Transverse colon (tissue), 4 donors: ENCODE measurements at regions not wholly inside any gene's neighbourhood (a gene's known extent, or its start where the extent isn't known, plus 50 kb on each side); places are given as distances from the start of the nearest gene placed in this dataset.

Experiments
- EP300 ChIP-seq: sonication (generic); formaldehyde crosslinking; IDR thresholded peaks from one replicate; pipeline ENCODE4 v1.6.1; 2017; ENCODE audit warnings: antibody characterized with exemption, low read depth
- POLR2AphosphoS5 ChIP-seq, 3 donors: sonication (generic); formaldehyde crosslinking; IDR thresholded peaks; one replicate each; pipeline ENCODE4 v1.6.1; 2016; ENCODE audit warnings: antibody characterized with exemption in 3 of 3
- TF ChIP-seq, protein P1 (sequence below), 5 experiments: fragments of 200-600 bp in 3 of 5; fragments of 450-650 bp in 2 of 5; sonication (generic) in 3 of 5; IDR thresholded peaks; 1 replicate in 2 of 5; 2 replicates in 3 of 5; pipeline ENCODE4 v1.5.1; 2016 to 2017; ENCODE audit warnings: antibody characterized with exemption in 5 of 5, inconsistent platforms in 3 of 5, mild to moderate bottlenecking in 2 of 5, moderate library complexity in 1 of 5

- TF ChIP-seq, protein P1, sequence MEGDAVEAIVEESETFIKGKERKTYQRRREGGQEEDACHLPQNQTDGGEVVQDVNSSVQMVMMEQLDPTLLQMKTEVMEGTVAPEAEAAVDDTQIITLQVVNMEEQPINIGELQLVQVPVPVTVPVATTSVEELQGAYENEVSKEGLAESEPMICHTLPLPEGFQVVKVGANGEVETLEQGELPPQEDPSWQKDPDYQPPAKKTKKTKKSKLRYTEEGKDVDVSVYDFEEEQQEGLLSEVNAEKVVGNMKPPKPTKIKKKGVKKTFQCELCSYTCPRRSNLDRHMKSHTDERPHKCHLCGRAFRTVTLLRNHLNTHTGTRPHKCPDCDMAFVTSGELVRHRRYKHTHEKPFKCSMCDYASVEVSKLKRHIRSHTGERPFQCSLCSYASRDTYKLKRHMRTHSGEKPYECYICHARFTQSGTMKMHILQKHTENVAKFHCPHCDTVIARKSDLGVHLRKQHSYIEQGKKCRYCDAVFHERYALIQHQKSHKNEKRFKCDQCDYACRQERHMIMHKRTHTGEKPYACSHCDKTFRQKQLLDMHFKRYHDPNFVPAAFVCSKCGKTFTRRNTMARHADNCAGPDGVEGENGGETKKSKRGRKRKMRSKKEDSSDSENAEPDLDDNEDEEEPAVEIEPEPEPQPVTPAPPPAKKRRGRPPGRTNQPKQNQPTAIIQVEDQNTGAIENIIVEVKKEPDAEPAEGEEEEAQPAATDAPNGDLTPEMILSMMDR (IDR thresholded peaks at IDR 0.05) = no peak
- TF ChIP-seq POLR2AphosphoS5 (IDR thresholded peaks at IDR 0.05) = no peak
- TF ChIP-seq EP300 = no peak
Measured at GRCh38 chr14:100404419-100404818, 81.3 kb downstream of the SLC25A47 start.
